ENCODE measurements at regions not wholly inside any gene's neighbourhood (a gene's known extent, or its start where the extent isn't known, plus 50 kb on each side); places are given as distances from the start of the nearest gene placed in this dataset.
"Not testable (repeated sequence)": the region's sequence is repeated elsewhere in the genome, so short reads cannot be mapped to it uniquely, and the experiment has no call there.

DNA sequence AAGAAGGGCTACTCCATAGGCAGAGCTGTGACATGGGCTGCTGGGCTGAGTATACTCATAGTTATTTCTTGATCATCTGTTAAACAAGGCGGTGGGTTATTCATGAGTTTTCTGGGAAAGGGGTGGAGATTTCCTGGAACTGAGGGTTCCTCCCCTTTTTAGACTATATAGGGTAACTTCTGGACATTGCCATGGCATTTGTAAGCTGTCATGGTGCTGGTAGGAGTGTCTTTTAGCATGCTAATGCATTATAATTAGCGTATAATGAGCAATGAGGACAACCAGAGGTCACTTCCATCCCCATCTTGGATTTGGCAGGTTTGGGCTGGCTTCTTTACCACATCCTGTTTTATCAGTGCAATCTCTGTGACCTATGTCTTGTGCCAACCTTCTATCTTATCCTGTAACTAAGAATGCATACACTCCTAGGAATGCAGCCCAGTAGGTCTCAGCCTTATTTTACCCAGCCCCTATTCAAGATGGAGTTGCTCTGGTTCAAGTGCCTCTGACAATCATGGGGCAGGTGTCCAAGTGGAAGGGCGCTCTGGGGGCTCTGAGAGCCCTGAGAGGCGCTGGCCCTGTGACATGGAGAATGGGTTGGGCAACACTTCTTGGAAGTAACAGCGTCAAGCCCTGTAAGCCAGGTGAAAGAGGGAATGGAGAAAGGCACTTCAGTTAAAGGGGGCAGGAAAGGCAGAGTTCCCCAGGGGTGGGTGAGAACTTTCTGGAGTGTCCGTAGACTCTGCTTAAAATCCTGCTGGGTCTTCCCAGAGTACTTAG lies 354.2 kb upstream of the SULF2 start:
- Histone ChIP-seq H3K9me3 (ENCODE audit: control insufficient read depth in 3 of 3, low read length in 3 of 3) (peaks cover 0 to 5% (median 3%) of the 10 kb centered on the region in 3 donors), H3K27me3 (ENCODE audit: control insufficient read depth in 3 of 3, insufficient read depth in 3 of 3, low read length in 3 of 3) (peaks cover 6 to 26% (median 21%) of the 10 kb centered on the region in 3 donors), H3K4me1 (ENCODE audit: control insufficient read depth in 3 of 3, insufficient read depth in 3 of 3, low read length in 3 of 3) (no peaks in the 10 kb centered on the region), H3K36me3 (ENCODE audit: control insufficient read depth in 3 of 3, insufficient read depth in 3 of 3, low read length in 3 of 3) (no peaks in the 10 kb centered on the region), H3K27ac (ENCODE audit: low read depth, low read length) (no peak overlapping the region), H3K4me3 (ENCODE audit: low read length in 3 of 3) (no peak overlapping the region), H3K9ac (ENCODE audit: low read depth in 1 of 3, low read length in 3 of 3) (no peak overlapping the region)

DNA sequence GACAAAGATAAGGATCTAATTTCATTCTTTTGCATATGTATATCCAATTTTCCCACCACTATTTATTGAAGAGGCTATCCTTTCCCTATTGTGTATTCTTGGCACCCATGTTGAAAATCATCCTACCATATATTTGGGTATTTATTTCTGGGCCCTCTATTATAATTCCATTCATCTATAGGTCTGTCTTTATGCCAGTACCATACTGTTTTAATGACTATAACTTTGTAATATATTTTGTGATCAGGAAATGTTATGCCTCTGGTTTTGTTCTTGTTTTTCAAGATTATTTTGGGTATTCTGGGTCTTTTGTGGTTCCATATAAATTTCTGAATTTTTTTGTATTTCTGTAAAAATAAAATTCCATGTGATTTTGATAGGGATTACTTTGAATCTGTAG lies 347.6 kb upstream of the SULF2 start:
- Histone ChIP-seq H3K27ac (ENCODE audit: low read depth, low read length) (no peak overlapping the region), H3K4me1 (ENCODE audit: control insufficient read depth in 3 of 3, insufficient read depth in 3 of 3, low read length in 3 of 3) (peaks cover 0 to 18% (median 0%) of the 10 kb centered on the region in 3 donors), H3K9ac (ENCODE audit: low read depth in 1 of 3, low read length in 3 of 3) (no peak overlapping the region), H3K36me3 (ENCODE audit: control insufficient read depth in 3 of 3, insufficient read depth in 3 of 3, low read length in 3 of 3) (no peaks in the 10 kb centered on the region), H3K27me3 (ENCODE audit: control insufficient read depth in 3 of 3, insufficient read depth in 3 of 3, low read length in 3 of 3) (peaks cover 5 to 8% (median 6%) of the 10 kb centered on the region in 3 donors), H3K9me3 (ENCODE audit: control insufficient read depth in 3 of 3, low read length in 3 of 3) (no peaks in the 10 kb centered on the region), H3K4me3 (ENCODE audit: low read length in 3 of 3) (no peak overlapping the region)

DNA sequence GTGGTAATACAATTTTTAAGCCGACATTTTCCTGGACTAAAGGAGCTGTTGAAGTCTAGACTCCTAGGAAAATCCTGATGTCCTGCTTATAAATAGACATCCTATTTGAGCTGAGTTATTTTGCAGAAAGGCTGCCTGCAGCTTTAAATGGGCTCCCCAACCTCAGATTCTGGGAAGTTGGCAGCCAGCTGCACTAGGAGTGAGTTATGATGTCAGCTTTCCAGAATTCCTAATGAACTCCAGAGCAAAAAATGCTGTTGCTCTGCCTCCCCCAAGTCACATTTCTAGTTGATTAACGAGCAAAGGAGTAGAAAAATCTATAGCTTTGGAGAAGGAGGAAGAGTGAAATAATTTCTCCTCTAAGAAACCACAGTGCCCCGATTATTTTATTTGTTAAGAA lies 346.3 kb upstream of the SULF2 start:
- no peak overlapping the region for H3K27ac ChIP-seq (ENCODE audit: low read depth, low read length)
- no peaks in the 10 kb centered on the region for H3K36me3 ChIP-seq (ENCODE audit: control insufficient read depth in 3 of 3, insufficient read depth in 3 of 3, low read length in 3 of 3)
- H3K9me3 ChIP-seq (ENCODE audit: control insufficient read depth in 3 of 3, low read length in 3 of 3), result no peaks in the 10 kb centered on the region
- H3K9ac ChIP-seq (ENCODE audit: low read depth in 1 of 3, low read length in 3 of 3), result no peak overlapping the region
- no peaks in the 10 kb centered on the region for H3K27me3 ChIP-seq (ENCODE audit: control insufficient read depth in 3 of 3, insufficient read depth in 3 of 3, low read length in 3 of 3)
- H3K4me1 ChIP-seq (ENCODE audit: control insufficient read depth in 3 of 3, insufficient read depth in 3 of 3, low read length in 3 of 3), result peaks cover 0 to 18% (median 0%) of the 10 kb centered on the region in 3 donors
- H3K4me3 ChIP-seq (ENCODE audit: low read length in 3 of 3), result no peak overlapping the region

DNA sequence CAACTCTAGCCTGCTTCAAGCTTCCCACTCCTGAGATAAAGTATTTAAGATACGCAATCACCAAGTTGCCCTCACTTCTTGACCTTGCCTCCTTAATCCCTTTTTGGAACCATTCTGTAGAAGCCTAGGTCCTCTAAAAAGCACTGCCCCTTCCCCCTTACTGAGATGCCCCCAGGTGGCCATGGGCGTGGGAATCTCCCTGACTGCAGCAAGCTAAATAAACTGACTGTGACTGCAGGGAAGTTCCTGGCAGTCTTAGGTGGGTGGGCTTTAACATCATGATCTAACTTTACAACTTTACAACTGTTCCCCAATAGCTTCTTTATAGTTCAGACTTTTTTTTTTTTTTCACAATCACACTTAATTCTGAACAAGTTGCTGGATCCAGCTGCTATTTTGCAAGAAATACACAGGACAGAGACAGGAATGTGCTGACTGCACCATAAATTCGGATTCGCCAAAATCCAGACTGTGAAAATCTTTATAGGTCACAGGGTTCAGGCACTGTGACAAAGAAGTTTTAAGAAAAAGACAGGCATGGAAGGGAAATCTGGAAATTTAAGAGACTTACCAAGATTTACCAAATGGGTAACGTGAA lies 344.2 kb upstream of the SULF2 start:
- Histone ChIP-seq H3K27ac (ENCODE audit: low read depth, low read length) (no peak overlapping the region), H3K36me3 (ENCODE audit: control insufficient read depth in 3 of 3, insufficient read depth in 3 of 3, low read length in 3 of 3) (no peaks in the 10 kb centered on the region), H3K27me3 (ENCODE audit: control insufficient read depth in 3 of 3, insufficient read depth in 3 of 3, low read length in 3 of 3) (peaks cover 0 to 6% (median 2%) of the 10 kb centered on the region in 3 donors), H3K4me3 (ENCODE audit: low read length in 3 of 3) (no peak overlapping the region), H3K9ac (ENCODE audit: low read depth in 1 of 3, low read length in 3 of 3) (no peak overlapping the region), H3K4me1 (ENCODE audit: control insufficient read depth in 3 of 3, insufficient read depth in 3 of 3, low read length in 3 of 3) (peaks cover 0 to 21% (median 4%) of the 10 kb centered on the region in 3 donors), H3K9me3 (ENCODE audit: control insufficient read depth in 3 of 3, low read length in 3 of 3) (no peaks in the 10 kb centered on the region)

DNA sequence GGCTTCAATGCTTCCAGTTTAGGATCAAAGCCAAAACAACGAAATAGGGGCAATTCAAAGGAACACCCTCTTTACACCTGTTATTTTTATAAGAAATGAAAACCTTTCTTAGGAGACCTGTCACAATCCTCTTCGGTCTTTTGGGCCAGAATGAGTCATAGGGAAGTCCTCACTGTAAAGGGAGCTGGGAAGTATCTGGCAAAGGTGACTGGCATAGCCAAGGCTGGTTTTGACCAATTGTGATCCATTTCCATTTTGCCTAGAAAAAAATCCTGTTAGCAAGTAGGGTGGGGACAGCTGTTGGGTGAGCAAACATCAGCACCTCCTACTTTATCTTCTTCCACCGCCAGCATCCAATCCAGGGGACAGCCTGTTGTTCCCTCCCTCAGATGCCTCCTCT lies 343.2 kb upstream of the SULF2 start:
- no peak overlapping the region for H3K4me3 ChIP-seq (ENCODE audit: low read length in 3 of 3)
- H3K9ac ChIP-seq (ENCODE audit: low read depth in 1 of 3, low read length in 3 of 3), result no peak overlapping the region
- peaks cover 0 to 15% (median 6%) of the 10 kb centered on the region in 3 donors for H3K27me3 ChIP-seq (ENCODE audit: control insufficient read depth in 3 of 3, insufficient read depth in 3 of 3, low read length in 3 of 3)
- no peak overlapping the region for H3K27ac ChIP-seq (ENCODE audit: low read depth, low read length)
- no peaks in the 10 kb centered on the region for H3K9me3 ChIP-seq (ENCODE audit: control insufficient read depth in 3 of 3, low read length in 3 of 3)
- no peaks in the 10 kb centered on the region for H3K36me3 ChIP-seq (ENCODE audit: control insufficient read depth in 3 of 3, insufficient read depth in 3 of 3, low read length in 3 of 3)
- peaks cover 0 to 21% (median 4%) of the 10 kb centered on the region in 3 donors for H3K4me1 ChIP-seq (ENCODE audit: control insufficient read depth in 3 of 3, insufficient read depth in 3 of 3, low read length in 3 of 3)

DNA sequence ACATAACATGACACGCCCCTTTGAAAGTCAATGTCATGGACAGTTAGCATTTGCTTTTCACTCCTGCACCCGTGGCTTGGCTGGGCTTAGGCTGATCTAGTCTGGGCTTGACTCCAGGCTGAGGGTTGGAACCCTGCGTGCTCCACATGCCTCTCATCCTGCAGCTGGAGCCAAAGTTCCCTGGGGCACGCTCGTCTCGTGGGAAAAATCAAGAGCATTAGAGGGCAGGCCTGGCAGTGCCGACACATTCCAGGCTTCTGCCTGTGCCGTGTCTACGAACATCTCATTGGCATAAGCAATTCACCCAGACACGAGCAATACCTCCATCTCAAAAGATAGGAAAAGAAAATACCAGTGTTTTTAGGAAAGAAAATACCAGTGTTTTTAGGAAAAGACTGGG lies 342.7 kb upstream of the SULF2 start:
- H3K9me3 ChIP-seq (ENCODE audit: control insufficient read depth in 3 of 3, low read length in 3 of 3); H3K4me3 ChIP-seq (ENCODE audit: low read length in 3 of 3); H3K27ac ChIP-seq (ENCODE audit: low read depth, low read length); H3K9ac ChIP-seq (ENCODE audit: low read depth in 1 of 3, low read length in 3 of 3); H3K36me3 ChIP-seq (ENCODE audit: control insufficient read depth in 3 of 3, insufficient read depth in 3 of 3, low read length in 3 of 3): not testable (repeated sequence)
- peaks cover 0 to 21% (median 4%) of the 10 kb centered on the region in 3 donors for H3K4me1 ChIP-seq (ENCODE audit: control insufficient read depth in 3 of 3, insufficient read depth in 3 of 3, low read length in 3 of 3)
- peaks cover 0 to 20% (median 6%) of the 10 kb centered on the region in 3 donors for H3K27me3 ChIP-seq (ENCODE audit: control insufficient read depth in 3 of 3, insufficient read depth in 3 of 3, low read length in 3 of 3)

DNA sequence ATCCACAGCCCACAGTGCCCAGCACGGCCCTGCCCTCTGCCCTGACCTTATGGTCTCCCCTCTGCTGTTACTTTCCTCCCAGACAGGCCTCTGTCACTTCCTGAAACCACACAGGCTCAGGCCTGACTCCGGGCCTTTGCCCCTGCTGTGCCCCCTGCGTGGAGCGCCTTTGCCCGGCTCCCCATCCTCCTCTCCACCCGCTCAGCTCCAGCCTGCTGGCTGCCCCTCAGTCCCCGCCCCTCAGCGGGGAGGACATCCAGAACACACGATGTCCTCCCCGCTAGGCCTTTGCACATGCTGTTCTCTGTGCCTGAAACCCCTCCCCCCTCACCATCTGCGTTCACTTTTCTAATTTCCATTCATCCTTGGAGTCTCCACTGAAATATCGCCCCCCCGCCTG lies 341.9 kb upstream of the SULF2 start:
- H3K9me3 ChIP-seq (ENCODE audit: control insufficient read depth in 3 of 3, low read length in 3 of 3); H3K36me3 ChIP-seq (ENCODE audit: control insufficient read depth in 3 of 3, insufficient read depth in 3 of 3, low read length in 3 of 3); H3K27ac ChIP-seq (ENCODE audit: low read depth, low read length); H3K4me3 ChIP-seq (ENCODE audit: low read length in 3 of 3); H3K9ac ChIP-seq (ENCODE audit: low read depth in 1 of 3, low read length in 3 of 3): not testable (repeated sequence)
- Histone ChIP-seq H3K4me1 (ENCODE audit: control insufficient read depth in 3 of 3, insufficient read depth in 3 of 3, low read length in 3 of 3) (peaks cover 0 to 21% (median 4%) of the 10 kb centered on the region in 3 donors), H3K27me3 (ENCODE audit: control insufficient read depth in 3 of 3, insufficient read depth in 3 of 3, low read length in 3 of 3) (peaks cover 0 to 20% (median 6%) of the 10 kb centered on the region in 3 donors)

DNA sequence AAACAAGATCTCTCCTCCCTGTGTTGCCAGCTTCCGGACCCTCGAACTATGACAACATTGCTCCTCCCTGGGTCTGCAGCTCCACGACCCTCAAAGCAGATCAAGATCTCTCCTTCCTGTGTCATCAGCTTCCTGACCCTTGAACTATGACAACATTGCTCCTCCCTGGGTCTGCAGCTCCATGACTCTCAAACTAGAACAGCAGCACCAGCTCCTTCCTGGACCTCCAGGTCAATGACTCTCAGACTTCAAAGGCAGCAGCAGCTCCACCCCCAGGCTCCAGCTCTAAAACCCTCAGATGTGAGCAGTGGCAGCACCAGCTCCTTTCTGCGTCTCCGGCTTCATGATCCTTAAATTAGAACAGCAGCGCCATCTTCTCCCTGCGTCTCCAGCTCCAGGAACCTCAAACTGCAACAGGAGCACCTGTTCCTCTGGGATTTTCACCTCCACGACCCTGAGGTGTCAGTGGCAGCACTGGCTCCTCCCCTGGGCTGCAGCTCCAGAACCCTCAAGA lies 341.0 kb upstream of the SULF2 start:
- Histone ChIP-seq H3K36me3 (ENCODE audit: control insufficient read depth in 3 of 3, insufficient read depth in 3 of 3, low read length in 3 of 3) (no peaks in the 10 kb centered on the region), H3K4me1 (ENCODE audit: control insufficient read depth in 3 of 3, insufficient read depth in 3 of 3, low read length in 3 of 3) (peaks cover 0 to 16% (median 4%) of the 10 kb centered on the region in 3 donors), H3K4me3 (ENCODE audit: low read length in 3 of 3) (no peak overlapping the region), H3K9ac (ENCODE audit: low read depth in 1 of 3, low read length in 3 of 3) (no peak overlapping the region), H3K27me3 (ENCODE audit: control insufficient read depth in 3 of 3, insufficient read depth in 3 of 3, low read length in 3 of 3) (peaks cover 0 to 20% (median 6%) of the 10 kb centered on the region in 3 donors), H3K9me3 (ENCODE audit: control insufficient read depth in 3 of 3, low read length in 3 of 3) (no peaks in the 10 kb centered on the region), H3K27ac (ENCODE audit: low read depth, low read length) (no peak overlapping the region)

DNA sequence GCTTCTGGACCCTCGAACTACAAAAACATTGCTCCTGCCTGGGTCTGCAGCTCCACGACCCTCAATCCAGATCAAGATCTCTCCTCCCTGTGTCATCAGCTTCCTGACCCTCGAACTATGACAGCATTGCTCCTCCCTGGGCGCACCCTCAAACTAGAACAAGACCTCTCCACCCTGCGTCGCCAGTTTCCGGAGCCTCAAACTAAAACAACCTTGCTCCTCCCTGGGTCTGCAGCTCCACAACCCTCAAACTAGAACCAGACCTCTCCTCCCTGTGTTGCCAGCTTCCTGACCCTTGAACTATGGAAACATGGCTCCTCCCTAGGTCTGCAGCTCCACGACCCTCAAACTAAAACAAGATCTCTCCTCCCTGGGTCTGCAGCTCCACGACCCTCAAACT lies 339.7 kb upstream of the SULF2 start:
- no peaks in the 10 kb centered on the region for H3K36me3 ChIP-seq (ENCODE audit: control insufficient read depth in 3 of 3, insufficient read depth in 3 of 3, low read length in 3 of 3)
- no peak overlapping the region for H3K4me3 ChIP-seq (ENCODE audit: low read length in 3 of 3)
- H3K9me3 ChIP-seq (ENCODE audit: control insufficient read depth in 3 of 3, low read length in 3 of 3), result no peaks in the 10 kb centered on the region

DNA sequence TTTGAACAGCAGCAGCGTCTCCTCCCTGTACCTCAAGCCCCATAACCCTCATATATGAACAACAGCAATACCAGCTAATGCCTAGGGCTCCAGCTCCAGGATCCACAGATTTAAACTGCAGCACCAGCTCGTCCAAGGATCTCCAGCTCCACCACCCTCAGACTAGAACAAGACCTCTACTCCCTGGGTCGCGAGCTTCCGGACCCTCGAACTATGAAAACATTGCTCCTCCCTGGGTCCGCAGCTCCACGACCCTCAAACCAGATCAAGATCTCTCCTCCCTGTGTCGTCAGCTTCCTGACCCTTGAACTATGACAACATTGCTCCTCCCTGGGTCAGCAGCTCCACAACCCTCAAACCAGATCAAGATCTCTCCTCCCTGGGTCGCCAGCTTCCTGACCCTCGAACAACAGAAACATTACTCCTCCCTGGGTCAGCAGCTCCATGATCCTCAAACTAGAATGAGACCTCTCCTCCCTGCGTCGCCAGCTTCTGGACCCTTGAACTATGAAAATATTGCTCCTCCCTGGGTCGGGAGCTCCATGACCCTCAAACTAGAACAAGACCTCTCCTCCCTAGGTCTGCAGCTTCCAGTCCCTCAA lies 339.0 kb upstream of the SULF2 start:
- no peak overlapping the region for H3K9ac ChIP-seq (ENCODE audit: low read depth in 1 of 3, low read length in 3 of 3)
- no peak overlapping the region for H3K4me3 ChIP-seq (ENCODE audit: low read length in 3 of 3)
- H3K27me3 ChIP-seq (ENCODE audit: control insufficient read depth in 3 of 3, insufficient read depth in 3 of 3, low read length in 3 of 3), result peaks cover 0 to 26% (median 6%) of the 10 kb centered on the region in 3 donors
- no peak overlapping the region for H3K27ac ChIP-seq (ENCODE audit: low read depth, low read length)
- no peaks in the 10 kb centered on the region for H3K36me3 ChIP-seq (ENCODE audit: control insufficient read depth in 3 of 3, insufficient read depth in 3 of 3, low read length in 3 of 3)
- no peaks in the 10 kb centered on the region for H3K9me3 ChIP-seq (ENCODE audit: control insufficient read depth in 3 of 3, low read length in 3 of 3)
- peaks cover 0 to 14% (median 4%) of the 10 kb centered on the region in 3 donors for H3K4me1 ChIP-seq (ENCODE audit: control insufficient read depth in 3 of 3, insufficient read depth in 3 of 3, low read length in 3 of 3)

More for the DNA sequence above, 339.7 kb upstream of the SULF2 start:
- H3K4me1 ChIP-seq (ENCODE audit: control insufficient read depth in 3 of 3, insufficient read depth in 3 of 3, low read length in 3 of 3), result peaks cover 0 to 14% (median 4%) of the 10 kb centered on the region in 3 donors
- H3K27me3 ChIP-seq (ENCODE audit: control insufficient read depth in 3 of 3, insufficient read depth in 3 of 3, low read length in 3 of 3), result peaks cover 0 to 23% (median 6%) of the 10 kb centered on the region in 3 donors
- H3K9ac ChIP-seq (ENCODE audit: low read depth in 1 of 3, low read length in 3 of 3), result no peak overlapping the region
- no peak overlapping the region for H3K27ac ChIP-seq (ENCODE audit: low read depth, low read length)
